H1 (cell line): ENCODE measurements at regions not wholly inside any gene's neighbourhood (a gene's known extent, or its start where the extent isn't known, plus 50 kb on each side); places are given as distances from the start of the nearest gene placed in this dataset.

ENCODE experiments used
- CTCF ChIA-PET: fragments of 300-600 bp; sonication (Branson Sonifier 250); formaldehyde crosslinking; loops from one replicate; lab custom pipeline; 2021; ENCODE audit not compliant: partially characterized antibody; lab: Charles Lee
- POLR2A ChIA-PET: fragments of 300-600 bp; sonication (Branson Sonifier 250); formaldehyde crosslinking; loops from one replicate; lab custom pipeline; 2021; ENCODE audit warnings: inconsistent platforms; ENCODE audit not compliant: partially characterized antibody; lab: Charles Lee
- DNase-seq, 2 experiments: peaks; one replicate each; pipeline versions ENCODE4 v3.0.0 to v3.0.0-alpha.2; 2010 to 2022; ENCODE audit warnings: low spot score in 2 of 2, low read depth in 1 of 2, mixed read lengths in 1 of 2
- FAIRE-seq: peaks from 2 replicates; lab custom pipeline; 2011; peaks lifted over from hg19 to GRCh38; lab: Jason Lieb, UNC
- H2AFZ ChIP-seq: 2 replicates; pipeline ENCODE4 v1.8.1; 2012; ENCODE audit warnings: low read length, inconsistent platforms
- H2AK5ac ChIP-seq: 2 replicates; pipeline ENCODE4 v1.6.1; 2013; ENCODE audit warnings: low read depth, low read length
- H2BK120ac ChIP-seq: replicated peaks from 2 replicates; pipeline ENCODE3; 2013; ENCODE audit warnings: low read depth, low read length, inconsistent platforms
- H2BK12ac ChIP-seq: 2 replicates; pipeline ENCODE4 v1.6.1; 2013; ENCODE audit warnings: low read depth, low read length
- H2BK15ac ChIP-seq: 2 replicates; pipeline ENCODE4 v1.6.1; 2013; ENCODE audit warnings: low read length
- H2BK20ac ChIP-seq: 2 replicates; pipeline ENCODE4 v1.6.1; 2013; ENCODE audit warnings: low read length
- H2BK5ac ChIP-seq: 2 replicates; pipeline ENCODE4 v1.6.1; 2013; ENCODE audit warnings: low read depth, low read length
- H3K14ac ChIP-seq: 2 replicates; pipeline ENCODE4 v1.6.1; 2013; ENCODE audit warnings: inconsistent platforms; ENCODE audit not compliant: insufficient read length
- H3K18ac ChIP-seq: 2 replicates; pipeline ENCODE4 v1.6.1; 2013; ENCODE audit warnings: low read length; ENCODE audit errors: extremely low read depth
- H3K23ac ChIP-seq: 2 replicates; pipeline ENCODE4 v1.6.1; 2013; ENCODE audit warnings: inconsistent platforms; ENCODE audit not compliant: insufficient read length
- H3K23me2 ChIP-seq: 2 replicates; pipeline ENCODE4 v1.6.1; 2013; ENCODE audit warnings: low read depth, low read length
- H3K27ac ChIP-seq: 2 replicates; pipeline ENCODE4 v1.6.1; 2011; ENCODE audit warnings: low read depth, low read length, inconsistent platforms
- H3K27me3 ChIP-seq, 4 experiments: replicated peaks in 1 of 4; 1 replicate in 1 of 4; 2 replicates in 3 of 4; pipeline versions ENCODE4 v1.6.1 to v1.8.1; 2011 to 2013; ENCODE audit warnings: low read length in 3 of 4, mild to moderate bottlenecking in 3 of 4, inconsistent platforms in 2 of 4, mixed read lengths in 2 of 4, moderate library complexity in 1 of 4; ENCODE audit not compliant: control insufficient read depth in 3 of 4, insufficient read depth in 3 of 4; ENCODE audit errors: extremely low read depth in 1 of 4
- H3K36me3 ChIP-seq, 4 experiments: 2 replicates each; pipeline versions ENCODE4 v1.6.1 to v1.8.1; 2011 to 2013; ENCODE audit warnings: mild to moderate bottlenecking in 4 of 4, low read length in 3 of 4, moderate library complexity in 2 of 4, control low read depth in 1 of 4, inconsistent platforms in 1 of 4; ENCODE audit not compliant: insufficient read depth in 4 of 4, control insufficient read depth in 2 of 4
- H3K4ac ChIP-seq: replicated peaks from 2 replicates; pipeline ENCODE3; 2013; ENCODE audit warnings: low read length, low read depth, mixed read lengths, inconsistent platforms; ENCODE audit not compliant: insufficient read length
- H3K4me1 ChIP-seq, 4 experiments: replicated peaks in 1 of 4; 1 replicate in 1 of 4; 2 replicates in 3 of 4; pipeline versions ENCODE4 v1.6.1 to v1.8.1; 2011 to 2013; ENCODE audit warnings: low read length in 3 of 4, inconsistent platforms in 2 of 4, mixed read lengths in 1 of 4; ENCODE audit not compliant: insufficient read depth in 4 of 4, control insufficient read depth in 3 of 4
- H3K4me2 ChIP-seq, 2 experiments: 2 replicates each; pipeline versions ENCODE4 v1.6.1 to v1.8.1; 2011 to 2013; ENCODE audit warnings: low read depth in 2 of 2, low read length in 2 of 2, control low read depth in 1 of 2, inconsistent platforms in 1 of 2, mild to moderate bottlenecking in 1 of 2; ENCODE audit not compliant: insufficient read depth in 1 of 2
- H3K4me3 ChIP-seq, 4 experiments: fragments of 200-600, 300-600 bp in 1 of 4; sonication (generic), shearing (Covaris generic), sonication (Bioruptor Twin) in 1 of 4; 2 replicates each; pipeline versions ENCODE4 v1.5.1 to v1.8.1; 2011 to 2016; ENCODE audit warnings: low read length in 4 of 4, low read depth in 3 of 4, control low read depth in 2 of 4, inconsistent platforms in 2 of 4, mild to moderate bottlenecking in 2 of 4, mixed read lengths in 1 of 4, moderate library complexity in 1 of 4; ENCODE audit not compliant: insufficient read depth in 2 of 4; ENCODE audit errors: extremely low read depth in 1 of 4
- H3K56ac ChIP-seq: replicated peaks from 2 replicates; pipeline ENCODE3; 2013; ENCODE audit warnings: low read depth, mild to moderate bottlenecking, mixed read lengths, low read length, inconsistent platforms; ENCODE audit not compliant: insufficient read length
- H3K79me1 ChIP-seq: 2 replicates; pipeline ENCODE4 v1.6.1; 2013; ENCODE audit warnings: low read depth, low read length, control low read depth
- H3K79me2 ChIP-seq, 2 experiments: 2 replicates each; pipeline versions ENCODE4 v1.6.1 to v1.8.1; 2012 to 2013; ENCODE audit warnings: low read length in 2 of 2, mild to moderate bottlenecking in 2 of 2, inconsistent platforms in 1 of 2; ENCODE audit not compliant: insufficient read depth in 2 of 2, control insufficient read depth in 1 of 2
- H3K9ac ChIP-seq, 4 experiments: replicated peaks in 1 of 4; 1 replicate in 1 of 4; 2 replicates in 3 of 4; pipeline versions ENCODE4 v1.6.1 to v1.8.1; 2011 to 2013; ENCODE audit warnings: low read depth in 3 of 4, low read length in 3 of 4, control low read depth in 2 of 4, mild to moderate bottlenecking in 2 of 4, moderate library complexity in 2 of 4, inconsistent platforms in 1 of 4; ENCODE audit errors: extremely low read depth in 1 of 4
- H3K9me3 ChIP-seq, 2 experiments: 2 replicates each; pipeline versions ENCODE4 v1.6.1 to v1.8.1; 2012 to 2013; ENCODE audit warnings: mild to moderate bottlenecking in 2 of 2, moderate library complexity in 2 of 2, control low read depth in 1 of 2, inconsistent platforms in 1 of 2, low read depth in 1 of 2, low read length in 1 of 2, mixed read lengths in 1 of 2; ENCODE audit not compliant: insufficient read depth in 2 of 2
- H4K20me1 ChIP-seq, 2 experiments: replicated peaks in 1 of 2; 2 replicates each; pipeline versions ENCODE3 to v1.8.1; 2011 to 2013; ENCODE audit warnings: inconsistent platforms in 2 of 2, low read length in 2 of 2, mild to moderate bottlenecking in 1 of 2; ENCODE audit not compliant: insufficient read depth in 2 of 2, control insufficient read depth in 1 of 2
- H4K5ac ChIP-seq: 2 replicates; pipeline ENCODE4 v1.6.1; 2013; ENCODE audit warnings: low read length, low read depth, mixed read lengths, inconsistent platforms; ENCODE audit not compliant: insufficient read length
- H4K8ac ChIP-seq: 2 replicates; pipeline ENCODE4 v1.8.0; 2013; ENCODE audit warnings: mild to moderate bottlenecking, moderate library complexity, low read length, inconsistent platforms; ENCODE audit not compliant: insufficient read depth; ENCODE audit errors: extremely low read depth
- H4K91ac ChIP-seq: replicated peaks from 2 replicates; pipeline ENCODE3; 2013; ENCODE audit warnings: low read length, mixed read lengths, inconsistent platforms; ENCODE audit not compliant: insufficient read length
- ATF2 ChIP-seq: IDR thresholded peaks from 2 replicates; pipeline ENCODE4 v1.6.1; 2012; ENCODE audit warnings: low read length, inconsistent platforms
- CBX5 ChIP-seq: fragments of 300-800, 300-1000 bp; sonication (generic); IDR thresholded peaks from 2 replicates; pipeline ENCODE4 v1.7.1; 2016; ENCODE audit warnings: antibody characterized with exemption, low read length, low read depth
- CEBPB ChIP-seq: IDR thresholded peaks from 2 replicates; pipeline ENCODE4 v1.6.1; 2012; ENCODE audit warnings: low read depth, low read length
- CTBP2 ChIP-seq: IDR thresholded peaks from 2 replicates; pipeline ENCODE4 v1.7.0; 2011; ENCODE audit warnings: borderline replicate concordance, mild to moderate bottlenecking, moderate library complexity, mixed read lengths, low read length; ENCODE audit not compliant: insufficient read depth, insufficient read length
- EP300 ChIP-seq, 2 experiments: IDR thresholded peaks; 1 replicate in 1 of 2; 2 replicates in 1 of 2; pipeline ENCODE4 v1.6.1; 2011 to 2012; ENCODE audit warnings: low read depth in 2 of 2, low read length in 2 of 2, mild to moderate bottlenecking in 2 of 2, borderline replicate concordance in 1 of 2, inconsistent platforms in 1 of 2, moderate library complexity in 1 of 2
- KDM4A ChIP-seq: IDR thresholded peaks from one replicate; pipeline ENCODE4 v1.7.1; 2012; ENCODE audit warnings: low read depth, mild to moderate bottlenecking, moderate library complexity, low read length, inconsistent platforms; ENCODE audit not compliant: severe bottlenecking
- NRF1 ChIP-seq: IDR thresholded peaks from 2 replicates; pipeline ENCODE4 v1.6.1; 2011; ENCODE audit warnings: mild to moderate bottlenecking, low read depth, low read length, improper control_type of control experiment
- PHF8 ChIP-seq: fragments of 200-600 bp; sonication (generic); conservative IDR thresholded peaks from 2 replicates; pipeline ENCODE4 v1.7.1; 2012; ENCODE audit warnings: low read depth, mild to moderate bottlenecking, inconsistent platforms, low read length, moderate library complexity
- RFX5 ChIP-seq: IDR thresholded peaks from 2 replicates; pipeline ENCODE4 v1.6.1; 2011; ENCODE audit warnings: low read depth, low read length, improper control_type of control experiment, borderline replicate concordance
- RXRA ChIP-seq: IDR thresholded peaks from 2 replicates; pipeline ENCODE4 v1.6.1; 2011; ENCODE audit warnings: low read depth, mild to moderate bottlenecking, low read length, moderate library complexity; ENCODE audit not compliant: insufficient read depth
- SP1 ChIP-seq: IDR thresholded peaks from 2 replicates; pipeline ENCODE4 v1.6.1; 2011; ENCODE audit warnings: low read depth, low read length
- SUZ12 ChIP-seq: fragments of 200-600 bp; sonication (generic); IDR thresholded peaks from 2 replicates; pipeline ENCODE4 v1.6.1; 2012; ENCODE audit warnings: mild to moderate bottlenecking, inconsistent platforms, low read length, moderate library complexity, mixed read lengths
- ZNF274 ChIP-seq: IDR thresholded peaks from 2 replicates; pipeline ENCODE4 v1.7.0; 2012; ENCODE audit warnings: low read length, borderline replicate concordance; ENCODE audit errors: extremely low read depth
- WGBS, 2 experiments: shearing (Covaris generic) in 1 of 2; methylation state at CpG; one replicate each; pipeline versions ENCODE4 v1.1.6 to v1.1.7; 2013 to 2015; ENCODE audit warnings: low lambda C conversion rate in 2 of 2, mixed read lengths in 2 of 2, inconsistent platforms in 1 of 2, low coverage in 1 of 2, missing lambda C conversion rate in 1 of 2; ENCODE audit not compliant: insufficient replicate concordance in 2 of 2, insufficient coverage in 1 of 2, insufficient read length in 1 of 2; ENCODE audit errors: extremely low coverage in 1 of 2, missing lambda C conversion rate in 1 of 2; 5-methylcytosine and 5-hydroxymethylcytosine counted together

- Histone ChIP-seq H3K14ac (no peak overlapping the region), H3K9ac (no peak overlapping the region), H2BK15ac (no peak overlapping the region), H2BK20ac (no peak overlapping the region), H2BK12ac (no peak overlapping the region), H3K4me1 (no peaks in the 10 kb centered on the region), H4K5ac (no peak overlapping the region), H3K4ac (no peak overlapping the region), H4K8ac (no peak overlapping the region), H3K36me3 (no peaks in the 10 kb centered on the region), H4K91ac (no peak overlapping the region), H2BK120ac (no peak overlapping the region), H4K20me1 (no peaks in the 10 kb centered on the region), H3K56ac (no peak overlapping the region), H3K79me2 (no peaks in the 10 kb centered on the region), H3K27ac (no peak overlapping the region), H3K23me2 (no peaks in the 10 kb centered on the region), H2BK5ac (no peak overlapping the region), H3K79me1 (no peaks in the 10 kb centered on the region), H3K23ac (no peak overlapping the region), H2AK5ac (no peak overlapping the region), H3K4me3 (no peak overlapping the region), H3K18ac (no peak overlapping the region), H3K27me3 (no peaks in the 10 kb centered on the region), H2AFZ (no peak overlapping the region), H3K4me2 (no peak overlapping the region), H3K9me3 (no peaks in the 10 kb centered on the region)
- DNase-seq (no peak), FAIRE-seq (no peak)
- WGBS, 2 experiments, result 96% methylated on average over 4 of the region's 4 CpGs; no CpG with 5 or more reads in 1 of the 2 experiments
- ChIA-PET CTCF (interaction anchor here (1.0 kb wide), 1 partner anchor 288 kb away, joined by 3 read pairs; no protein-coding TSS in a partner anchor), POLR2A (no interaction called here)
- TF ChIP-seq CTBP2 (no peak), RFX5 (no peak), CBX5 (no peak), PHF8 (no peak), ATF2 (no peak), KDM4A (no peak), ZNF274 (no peak), RXRA (no peak), SUZ12 (no peak), SP1 (no peak), NRF1 (no peak), CEBPB (no peak), EP300 (IDR thresholded peaks at IDR 0.05; ENCODE audit: borderline replicate concordance in 1 of 2, low read depth in 2 of 2, low read length in 2 of 2) (no peak)
Measured at GRCh38 chr2:125730921-125731320, 925.0 kb upstream of the GYPC start.
